HG02981 (cell line): ENCODE measurements at regions not wholly inside any gene's neighbourhood (a gene's known extent, or its start where the extent isn't known, plus 50 kb on each side); places are given as distances from the start of the nearest gene placed in this dataset.
"Not testable (repeated sequence)": the region's sequence is repeated elsewhere in the genome, so short reads cannot be mapped to it uniquely, and the experiment has no call there.

Experiments
- ATAC-seq: cut with Tn5 transposase; IDR thresholded peaks from one replicate; pipeline ENCODE4 v1.9.1; 2021; ENCODE audit warnings: mild to moderate bottlenecking, moderate library complexity; ENCODE audit not compliant: unreplicated experiment

- ATAC-seq: no peak
Observed at GRCh38 chr6:11891547-11891946, 112.9 kb upstream of the ADTRP start.

- ATAC-seq: no peak
Observed at GRCh38 chr6:11890849-11891248, 112.2 kb upstream of the ADTRP start.

- ATAC-seq: no peak
Observed at GRCh38 chr6:11890209-11890608, 111.6 kb upstream of the ADTRP start.

GRCh38 chr6:11889572-11889971 is 111.0 kb upstream of the ADTRP start:
- ATAC-seq: no peak

- ATAC-seq: no peak
Observed at GRCh38 chr6:11888727-11889126, 110.1 kb upstream of the ADTRP start.

GRCh38 chr6:11885159-11885558 is 106.6 kb upstream of the ADTRP start:
- ATAC-seq: no peak

GRCh38 chr6:11883471-11883870 is 104.9 kb upstream of the ADTRP start:
- not testable (repeated sequence) for ATAC-seq

- ATAC-seq: not testable (repeated sequence)
Observed at GRCh38 chr6:11880156-11880555, 101.6 kb upstream of the ADTRP start.

- no peak for ATAC-seq
Observed at GRCh38 chr6:11878735-11879134, 100.1 kb upstream of the ADTRP start.

GRCh38 chr6:11878029-11878428 is 99.4 kb upstream of the ADTRP start:
- no peak for ATAC-seq

- peak; percentile 66 for ATAC-seq
Observed at GRCh38 chr6:11876934-11877433, 98.4 kb upstream of the ADTRP start.

GRCh38 chr6:11875325-11876109 is 96.9 kb upstream of the ADTRP start:
- no peak for ATAC-seq

GRCh38 chr6:11869672-11870340 is 91.2 kb upstream of the ADTRP start:
- no peak for ATAC-seq

- no peak for ATAC-seq
Observed at GRCh38 chr6:11868392-11868791, 89.8 kb upstream of the ADTRP start.

GRCh38 chr6:11865680-11866300 is 87.2 kb upstream of the ADTRP start:
- ATAC-seq: no peak

- ATAC-seq: no peak
Observed at GRCh38 chr6:11858439-11858838, 79.8 kb upstream of the ADTRP start.

GRCh38 chr6:11855743-11856142 is 77.1 kb upstream of the ADTRP start:
- ATAC-seq: no peak

GRCh38 chr6:11854408-11855165 is 76.0 kb upstream of the ADTRP start:
- peak; percentile 61 for ATAC-seq

- ATAC-seq: no peak
Observed at GRCh38 chr6:11853678-11854407, 75.2 kb upstream of the ADTRP start.

- ATAC-seq: no peak
Observed at GRCh38 chr6:11852061-11852651, 73.6 kb upstream of the ADTRP start.
